ENCODE measurements at regions not wholly inside any gene's neighbourhood (a gene's known extent, or its start where the extent isn't known, plus 50 kb on each side); places are given as distances from the start of the nearest gene placed in this dataset.

GRCh38 chr15:81480645-81481053, 106.6 kb upstream of the TMC3 start:
- TF ChIP-seq CTCF (IDR thresholded peaks at IDR 0.05) (peak; percentile 66 to 83 (median 78)), POLR2A (IDR thresholded peaks at IDR 0.05) (no peak), EP300 (IDR thresholded peaks at IDR 0.05) (no peak)
